Ishikawa (cell line): ENCODE measurements at regions not wholly inside any gene's neighbourhood (a gene's known extent, or its start where the extent isn't known, plus 50 kb on each side); places are given as distances from the start of the nearest gene placed in this dataset.

Source experiments
- CEBPB ChIP-seq: IDR thresholded peaks from 2 replicates; pipeline ENCODE4 v1.6.1; 2012
- CREB1 ChIP-seq: IDR thresholded peaks from 2 replicates; pipeline ENCODE4 v1.6.1; 2012; ENCODE audit warnings: low read depth
- EGR1 ChIP-seq: IDR thresholded peaks from 2 replicates; pipeline ENCODE4 v1.6.1; 2012
- EP300 ChIP-seq: IDR thresholded peaks from 2 replicates; pipeline ENCODE4 v1.6.1; 2012; ENCODE audit warnings: borderline replicate concordance
- FOXM1 ChIP-seq: IDR thresholded peaks from 2 replicates; pipeline ENCODE4 v1.6.1; 2012; ENCODE audit warnings: low read depth, borderline replicate concordance
- MAX ChIP-seq: IDR thresholded peaks from 2 replicates; pipeline ENCODE4 v1.6.1; 2012
- NFIC ChIP-seq: IDR thresholded peaks from 2 replicates; pipeline ENCODE4 v1.6.1; 2012
- RAD21 ChIP-seq: IDR thresholded peaks from 2 replicates; pipeline ENCODE4 v1.6.1; 2012; ENCODE audit warnings: low read depth
- REST ChIP-seq: IDR thresholded peaks from 2 replicates; pipeline ENCODE4 v1.6.1; 2012; ENCODE audit warnings: low read depth, mild to moderate bottlenecking
- TAF1 ChIP-seq: IDR thresholded peaks from 2 replicates; pipeline ENCODE4 v1.6.1; 2012; ENCODE audit warnings: low read depth, mild to moderate bottlenecking
- TCF12 ChIP-seq: IDR thresholded peaks from 2 replicates; pipeline ENCODE4 v1.6.1; 2012; ENCODE audit warnings: low read depth
- TEAD4 ChIP-seq: IDR thresholded peaks from 2 replicates; pipeline ENCODE4 v1.6.1; 2012
- USF1 ChIP-seq: IDR thresholded peaks from 2 replicates; pipeline ENCODE4 v1.6.1; 2012
- YY1 ChIP-seq: IDR thresholded peaks from 2 replicates; pipeline ENCODE4 v1.6.1; 2012; ENCODE audit warnings: low read depth
- ZBTB7A ChIP-seq: IDR thresholded peaks from 2 replicates; pipeline ENCODE4 v1.6.1; 2012; ENCODE audit warnings: low read depth

GRCh38 chr5:100690036-100690560 lies 154.9 kb downstream of the FAM174A start:
- TF ChIP-seq EGR1 (no peak), REST (no peak), CREB1 (no peak), USF1 (no peak), YY1 (no peak), NFIC (no peak), CEBPB (no peak), TAF1 (no peak)

- TF ChIP-seq USF1 (no peak), NFIC (no peak), TCF12 (no peak), CEBPB (no peak), FOXM1 (no peak), EP300 (no peak), EGR1 (no peak), YY1 (no peak), MAX (no peak), REST (no peak), ZBTB7A (no peak), RAD21 (no peak), TAF1 (no peak), CREB1 (no peak), TEAD4 (no peak)
These were observed 155.9 kb downstream of the FAM174A start for GRCh38 chr5:100691085-100691484.

- TF ChIP-seq MAX (no peak), REST (no peak), EP300 (no peak), YY1 (no peak), TCF12 (no peak), USF1 (no peak), ZBTB7A (no peak), CREB1 (no peak), RAD21 (no peak), NFIC (no peak), EGR1 (no peak), TAF1 (no peak)
These were observed 156.4 kb downstream of the FAM174A start for GRCh38 chr5:100691548-100691947.

- TF ChIP-seq USF1 (no peak), NFIC (no peak), TEAD4 (no peak), EP300 (no peak), CEBPB (no peak), CREB1 (no peak), TCF12 (no peak), YY1 (no peak), FOXM1 (no peak), MAX (no peak), EGR1 (no peak), REST (no peak), RAD21 (no peak), TAF1 (no peak)
These were observed 158.3 kb downstream of the FAM174A start for GRCh38 chr5:100693481-100693880.
